GM12878 (cell line): ENCODE measurements at regions not wholly inside any gene's neighbourhood (a gene's known extent, or its start where the extent isn't known, plus 50 kb on each side); places are given as distances from the start of the nearest gene placed in this dataset.

ENCODE experiments used
- EP300 ChIP-seq, 2 experiments: fragments of 150-350 bp in 1 of 2; IDR thresholded peaks; 2 replicates each; pipeline ENCODE4 v1.6.1; 2011 to 2012; ENCODE audit warnings: low read depth in 2 of 2, low read length in 2 of 2, borderline replicate concordance in 1 of 2, improper control_type of control experiment in 1 of 2, inconsistent platforms in 1 of 2; ENCODE audit not compliant: control insufficient read depth in 1 of 2
- NFYB ChIP-seq: IDR thresholded peaks from 2 replicates; pipeline ENCODE4 v1.6.1; 2011; ENCODE audit warnings: low read depth, mild to moderate bottlenecking, low read length, improper control_type of control experiment, moderate library complexity; ENCODE audit not compliant: insufficient read depth
- RFX5 ChIP-seq: IDR thresholded peaks from 2 replicates; pipeline ENCODE4 v1.6.1; 2011; ENCODE audit warnings: low read depth, low read length, improper control_type of control experiment
- TF ChIP-seq, protein P1 (sequence below), 3 experiments: IDR thresholded peaks in 2 of 3; conservative IDR thresholded peaks in 1 of 3; 2 replicates each; pipeline ENCODE4 v1.5.1; 2011; ENCODE audit warnings: low read depth in 3 of 3, low read length in 3 of 3, mild to moderate bottlenecking in 3 of 3, control low read depth in 2 of 3, moderate library complexity in 2 of 3, inconsistent platforms in 1 of 3, mixed read lengths in 1 of 3; ENCODE audit not compliant: control insufficient read depth in 2 of 3, insufficient read depth in 1 of 3; ENCODE audit errors: extremely low read depth in 1 of 3

DNA sequence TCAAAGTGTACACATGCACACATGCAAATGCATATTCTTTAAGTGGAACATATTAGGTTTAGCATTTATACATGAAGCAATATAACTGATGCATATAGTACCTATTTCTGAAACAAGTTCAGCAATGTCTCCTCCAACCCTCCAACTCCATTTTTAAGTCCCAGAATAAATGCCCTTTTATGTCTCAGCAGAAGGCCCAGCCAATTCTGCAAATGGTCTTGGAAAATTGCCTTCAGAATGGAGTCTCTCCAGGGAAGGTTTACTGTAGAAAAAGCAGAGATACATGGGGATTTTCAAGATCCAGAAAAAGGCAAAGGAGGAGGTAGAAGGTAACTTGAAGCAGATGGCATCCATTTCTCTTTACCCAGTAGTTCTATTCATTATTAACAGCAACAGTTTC, 633.3 kb downstream of the MAFB start:
- TF ChIP-seq NFYB (no peak), EP300 (IDR thresholded peaks at IDR 0.05; ENCODE audit: borderline replicate concordance in 1 of 2, control insufficient read depth in 1 of 2, low read depth in 2 of 2, low read length in 2 of 2) (no peak), RFX5 (no peak)
- TF ChIP-seq, protein P1, sequence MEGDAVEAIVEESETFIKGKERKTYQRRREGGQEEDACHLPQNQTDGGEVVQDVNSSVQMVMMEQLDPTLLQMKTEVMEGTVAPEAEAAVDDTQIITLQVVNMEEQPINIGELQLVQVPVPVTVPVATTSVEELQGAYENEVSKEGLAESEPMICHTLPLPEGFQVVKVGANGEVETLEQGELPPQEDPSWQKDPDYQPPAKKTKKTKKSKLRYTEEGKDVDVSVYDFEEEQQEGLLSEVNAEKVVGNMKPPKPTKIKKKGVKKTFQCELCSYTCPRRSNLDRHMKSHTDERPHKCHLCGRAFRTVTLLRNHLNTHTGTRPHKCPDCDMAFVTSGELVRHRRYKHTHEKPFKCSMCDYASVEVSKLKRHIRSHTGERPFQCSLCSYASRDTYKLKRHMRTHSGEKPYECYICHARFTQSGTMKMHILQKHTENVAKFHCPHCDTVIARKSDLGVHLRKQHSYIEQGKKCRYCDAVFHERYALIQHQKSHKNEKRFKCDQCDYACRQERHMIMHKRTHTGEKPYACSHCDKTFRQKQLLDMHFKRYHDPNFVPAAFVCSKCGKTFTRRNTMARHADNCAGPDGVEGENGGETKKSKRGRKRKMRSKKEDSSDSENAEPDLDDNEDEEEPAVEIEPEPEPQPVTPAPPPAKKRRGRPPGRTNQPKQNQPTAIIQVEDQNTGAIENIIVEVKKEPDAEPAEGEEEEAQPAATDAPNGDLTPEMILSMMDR (IDR thresholded peaks at IDR 0.05 in 2 of 3, conservative IDR thresholded peaks at IDR 0.05 in 1 of 3; ENCODE audit: control insufficient read depth in 2 of 3, extremely low read depth in 1 of 3, insufficient read depth in 1 of 3, low read depth in 3 of 3, low read length in 3 of 3), result no peak
